ENCODE measurements at regions not wholly inside any gene's neighbourhood (a gene's known extent, or its start where the extent isn't known, plus 50 kb on each side); places are given as distances from the start of the nearest gene placed in this dataset.

GRCh38 chr12:126930234-126930633, 1336.7 kb upstream of the TMEM132C start:
- no peak for TF ChIP-seq CTCF (IDR thresholded peaks at IDR 0.05; ENCODE audit: extremely low read depth in 1 of 2, insufficient read depth in 1 of 2, low read depth in 1 of 2, low read length in 2 of 2)
- no peak for TF ChIP-seq POLR2AphosphoS5 (IDR thresholded peaks at IDR 0.05; ENCODE audit: insufficient read depth, low read depth, low read length)
- no peak for TF ChIP-seq POLR2A (IDR thresholded peaks at IDR 0.05; ENCODE audit: low read depth, low read length)
- no peak for TF ChIP-seq MYC (IDR thresholded peaks at IDR 0.05; ENCODE audit: low read depth, low read length)
- TF ChIP-seq JUN (IDR thresholded peaks at IDR 0.05; ENCODE audit: borderline replicate concordance, insufficient read depth, insufficient read length, low read depth): no peak
- TF ChIP-seq EZH2 (IDR thresholded peaks at IDR 0.05; ENCODE audit: borderline replicate concordance, low read depth, low read length, severe bottlenecking): no peak
- no peak for TF ChIP-seq MAX (IDR thresholded peaks at IDR 0.05; ENCODE audit: insufficient read depth, insufficient read length)
- no peak for TF ChIP-seq FOS (IDR thresholded peaks at IDR 0.05; ENCODE audit: borderline replicate concordance, insufficient read depth, low read length)
- no peak for TF ChIP-seq GATA2 (IDR thresholded peaks at IDR 0.05; ENCODE audit: insufficient read depth, insufficient read length, low read depth, low read length)

Measured in endothelial cell of umbilical vein (primary cell).